ENCODE measurements at regions not wholly inside any gene's neighbourhood (a gene's known extent, or its start where the extent isn't known, plus 50 kb on each side); places are given as distances from the start of the nearest gene placed in this dataset.
"Not testable (repeated sequence)": the region's sequence is repeated elsewhere in the genome, so short reads cannot be mapped to it uniquely, and the experiment has no call there.

DNA sequence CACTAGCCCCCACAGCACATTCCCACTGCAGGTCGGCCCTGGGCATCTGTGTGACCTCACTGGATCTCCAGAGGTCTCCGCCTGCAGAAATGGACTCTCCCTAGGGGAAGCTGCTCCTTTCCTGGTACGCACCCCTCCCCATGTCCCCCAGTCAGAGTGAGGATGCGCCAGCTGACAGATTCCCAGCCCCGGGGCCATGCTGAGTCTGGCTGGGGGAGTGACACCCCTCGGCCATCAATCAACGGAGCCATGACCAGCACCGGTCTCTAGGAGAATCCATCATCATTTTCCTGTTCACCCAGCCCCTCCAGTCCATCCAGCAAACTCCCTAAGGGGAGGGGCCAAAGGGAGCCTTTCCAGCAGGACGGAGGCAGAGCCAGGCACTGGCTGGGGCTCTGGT is 68.7 kb upstream of the PAX7 start:
- DNase-seq (ENCODE audit: low spot score) = no peak

GRCh38 chr1:18564676-18565075 is 66.0 kb upstream of the PAX7 start:
- DNase-seq (ENCODE audit: low spot score) = no peak

DNA sequence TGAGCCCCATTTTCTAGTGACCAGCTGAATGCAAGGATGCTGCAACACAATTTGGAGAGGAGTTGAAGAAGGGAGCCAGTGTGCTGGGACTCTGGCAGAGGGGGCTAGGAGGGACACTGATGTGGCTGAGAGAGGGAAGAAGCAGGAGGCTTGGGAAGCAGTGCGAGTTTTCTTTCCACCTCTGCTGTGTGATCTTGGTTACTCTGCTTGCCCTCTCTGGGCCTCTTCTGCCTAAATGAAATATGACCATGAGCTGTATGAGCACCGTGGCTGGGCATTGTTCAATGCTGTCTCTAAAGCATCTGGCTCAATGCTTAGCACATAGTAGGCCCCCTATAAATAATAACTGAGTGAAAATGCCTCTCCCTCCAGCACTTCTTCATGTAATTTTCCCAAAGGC is 65.3 kb upstream of the PAX7 start:
- DNase-seq (ENCODE audit: low spot score) = no peak

- DNase-seq (ENCODE audit: low spot score) = no peak
These were observed 62.2 kb upstream of the PAX7 start for GRCh38 chr1:18568489-18568888.

GRCh38 chr1:18569251-18569650 is 61.4 kb upstream of the PAX7 start:
- no peak for DNase-seq (ENCODE audit: low spot score)

GRCh38 chr1:18569811-18570545 is 60.7 kb upstream of the PAX7 start:
- no peak for DNase-seq (ENCODE audit: low spot score)

DNA sequence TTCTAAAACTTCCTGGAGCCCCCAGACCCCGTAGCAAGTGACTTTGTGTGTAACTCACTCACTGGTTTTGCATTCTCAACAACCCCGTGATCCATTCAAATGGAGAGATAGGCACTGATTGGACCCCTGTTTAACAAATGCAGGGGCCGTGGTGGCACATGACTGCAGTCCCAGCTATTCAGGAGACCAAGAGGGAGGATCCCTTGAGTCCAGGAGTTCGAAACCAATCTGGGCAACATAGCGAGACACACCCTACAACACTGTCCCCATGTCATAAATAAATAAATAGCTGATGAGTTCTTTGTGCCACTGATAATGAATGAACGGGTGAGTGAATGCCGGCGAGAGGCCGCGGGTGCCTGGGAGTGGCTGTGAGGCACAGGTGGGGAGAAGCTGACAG is 59.4 kb upstream of the PAX7 start:
- DNase-seq (ENCODE audit: low spot score) = no peak

DNA sequence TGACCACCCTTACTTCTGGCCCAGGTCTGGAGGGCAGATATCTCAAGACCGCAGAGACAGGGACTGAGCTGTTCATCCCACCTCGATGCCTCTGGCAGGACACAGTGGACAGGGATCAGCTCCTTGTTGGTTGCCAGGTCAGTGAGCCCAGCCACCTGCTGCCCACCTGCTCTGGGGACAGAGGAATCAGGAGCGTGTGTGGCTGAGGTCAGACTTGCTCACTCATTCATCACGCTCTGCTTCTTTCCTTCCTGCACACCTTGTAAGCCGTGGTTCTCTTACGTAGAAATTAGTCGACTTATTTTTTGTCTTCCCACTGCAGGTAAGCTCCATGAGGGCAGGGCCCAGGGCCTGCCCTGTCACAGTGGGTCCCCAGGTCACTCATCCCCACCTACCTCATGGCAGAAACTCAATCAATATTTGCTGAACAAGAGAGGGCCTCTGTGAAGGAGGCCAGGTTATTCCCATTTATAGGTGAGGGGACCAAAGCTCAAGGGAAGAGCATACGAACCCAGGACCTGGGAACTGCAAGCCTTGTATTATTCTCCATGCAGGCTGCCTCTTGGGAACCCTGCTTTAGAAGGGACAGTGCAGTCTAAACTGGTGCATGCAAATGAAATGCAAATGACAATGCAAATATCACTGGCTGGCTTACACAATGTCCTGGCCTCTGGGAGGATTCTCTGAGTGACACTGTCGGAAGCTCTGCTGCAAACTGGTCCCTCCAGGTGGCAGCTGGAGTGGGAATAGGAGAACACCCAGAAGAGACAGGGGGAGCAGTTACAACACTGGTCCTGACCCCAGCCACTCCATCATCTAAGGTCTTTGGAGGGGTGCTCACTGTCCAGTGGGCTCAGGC is 58.4 kb upstream of the PAX7 start:
- DNase-seq (ENCODE audit: low spot score) = no peak

DNA sequence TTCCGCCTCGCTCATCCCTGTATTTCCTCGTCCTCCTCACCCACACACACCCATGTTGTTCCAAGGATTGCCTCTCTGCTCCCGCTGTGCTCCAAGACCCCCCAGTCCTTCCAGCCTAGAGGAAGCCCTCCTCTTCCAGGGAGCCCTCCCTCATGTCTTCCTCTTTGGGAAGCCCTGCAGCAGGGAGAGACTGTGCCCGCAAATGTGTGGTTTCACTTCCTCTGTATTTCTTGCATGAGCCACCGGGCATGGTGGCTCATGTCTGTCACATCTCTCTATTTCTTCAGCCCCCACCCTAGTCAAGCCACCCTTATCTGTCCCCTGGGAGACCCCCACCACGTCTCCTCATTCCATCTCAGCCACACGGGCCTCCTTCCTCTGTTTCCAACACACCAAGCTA is 57.5 kb upstream of the PAX7 start:
- DNase-seq (ENCODE audit: low spot score) = no peak

GRCh38 chr1:18574754-18575153 is 55.9 kb upstream of the PAX7 start:
- DNase-seq (ENCODE audit: low spot score) = no peak

GRCh38 chr1:18575620-18576019 is 55.0 kb upstream of the PAX7 start:
- DNase-seq (ENCODE audit: low spot score) = peak; percentile 33

DNA sequence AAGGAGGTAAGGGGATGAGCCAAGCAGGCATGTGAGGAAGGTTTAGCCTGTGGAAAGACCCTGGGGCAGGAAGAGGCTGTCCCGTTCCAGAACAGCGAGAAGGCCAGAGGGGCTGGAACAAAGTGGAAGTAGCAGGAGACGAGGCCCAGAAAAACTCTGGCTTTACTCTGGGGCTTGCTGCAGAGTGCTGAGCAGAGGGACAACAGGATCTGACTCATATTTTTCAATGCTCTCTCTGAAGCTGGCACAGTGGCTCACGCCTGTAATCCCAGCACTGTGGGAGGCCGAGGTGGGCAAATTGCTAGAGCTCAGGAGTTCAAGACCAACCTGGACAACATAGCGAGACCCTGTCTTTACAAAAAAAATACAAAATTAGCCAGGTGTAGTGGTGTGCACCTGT is 52.4 kb upstream of the PAX7 start:
- no peak for DNase-seq (ENCODE audit: low spot score)

- DNase-seq (ENCODE audit: low spot score) = not testable (repeated sequence)
These were observed 51.4 kb upstream of the PAX7 start for GRCh38 chr1:18579267-18579666.

DNA sequence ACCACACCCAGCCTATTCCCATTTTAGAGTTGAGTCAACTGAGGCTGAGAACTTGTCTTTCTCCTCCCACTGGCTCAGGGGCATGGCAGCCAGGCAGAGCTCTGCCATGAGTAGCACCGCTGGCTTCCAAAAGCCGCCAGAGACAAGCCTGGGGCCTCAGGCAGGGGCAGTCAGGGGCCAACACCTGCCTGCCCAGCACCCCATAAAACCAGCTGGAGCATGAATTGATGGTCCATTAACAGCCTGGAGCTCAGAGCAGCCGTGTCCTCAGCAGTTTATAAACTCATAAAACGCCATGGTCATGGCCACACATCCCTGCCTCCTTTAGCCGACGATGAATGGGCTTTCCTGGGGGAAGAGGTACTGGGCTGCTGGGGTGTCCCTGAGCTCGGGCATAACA is 50.6 kb upstream of the PAX7 start:
- no peak for DNase-seq (ENCODE audit: low spot score)

- no peak for DNase-seq (ENCODE audit: low spot score)
These were observed 49.8 kb upstream of the PAX7 start for GRCh38 chr1:18580691-18581419.

All from SW480 (cell line).